ENCODE measurements at regions not wholly inside any gene's neighbourhood (a gene's known extent, or its start where the extent isn't known, plus 50 kb on each side); places are given as distances from the start of the nearest gene placed in this dataset.
A peak's percentile ranks its signal among the peaks of the same experiment; 100 is the strongest.

DNA sequence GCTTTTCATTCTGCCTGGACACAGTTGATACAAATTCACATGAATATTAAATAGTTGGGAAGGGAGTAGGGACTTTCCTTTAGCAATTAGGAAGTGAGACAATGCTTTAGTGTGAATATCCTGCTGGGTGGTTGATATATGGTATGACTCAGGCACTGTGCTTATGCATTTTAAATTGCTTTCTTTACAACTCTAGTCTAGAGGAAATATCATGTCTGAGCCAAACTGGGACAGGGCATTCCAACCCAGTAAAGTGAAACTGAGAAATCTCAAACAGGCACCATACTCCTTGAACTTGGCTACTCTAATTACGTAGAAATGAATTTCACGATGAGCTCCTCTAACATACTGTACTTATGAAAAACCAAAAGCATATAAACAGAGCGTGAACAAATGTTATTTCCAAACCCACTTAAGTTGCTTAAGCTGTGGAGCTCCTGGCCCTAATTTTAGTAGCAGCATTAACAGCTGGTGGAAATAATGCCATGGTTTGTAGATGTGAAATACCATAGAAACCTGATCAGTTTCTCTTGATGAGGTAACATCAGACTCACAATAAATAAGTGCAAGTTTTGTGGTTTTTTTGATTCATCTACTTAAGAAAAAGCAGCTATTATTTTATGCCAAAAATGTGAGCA, 242.9 kb upstream of the GK2 start:
- Histone ChIP-seq H3K4me1 (peaks cover 5 to 10% (median 7%) of the 10 kb centered on the region in 4 donors), H3K36me3 (no peaks in the 10 kb centered on the region), H3K9me3 (no peaks in the 10 kb centered on the region), H3K27ac (peak overlapping the region in 2 of 4 donors; percentile 8 to 23), H3K27me3 (no peaks in the 10 kb centered on the region), H3K4me3 (no peak overlapping the region)
- 43 to 72% methylated on average over 3 of the region's 3 CpGs for WGBS, 2 donors
- DNase-seq (no peak), ATAC-seq (ENCODE audit: low FRiP score in 2 of 2) (no peak)
- no peak for TF ChIP-seq POLR2AphosphoS5 (IDR thresholded peaks at IDR 0.05)

- no peak for DNase-seq
- ATAC-seq (ENCODE audit: low FRiP score in 2 of 2): no peak
- TF ChIP-seq EP300 (IDR thresholded peaks at IDR 0.05) (no peak), POLR2AphosphoS5 (IDR thresholded peaks at IDR 0.05) (no peak), POLR2A (IDR thresholded peaks at IDR 0.05) (no peak)
- TF ChIP-seq, protein P1, sequence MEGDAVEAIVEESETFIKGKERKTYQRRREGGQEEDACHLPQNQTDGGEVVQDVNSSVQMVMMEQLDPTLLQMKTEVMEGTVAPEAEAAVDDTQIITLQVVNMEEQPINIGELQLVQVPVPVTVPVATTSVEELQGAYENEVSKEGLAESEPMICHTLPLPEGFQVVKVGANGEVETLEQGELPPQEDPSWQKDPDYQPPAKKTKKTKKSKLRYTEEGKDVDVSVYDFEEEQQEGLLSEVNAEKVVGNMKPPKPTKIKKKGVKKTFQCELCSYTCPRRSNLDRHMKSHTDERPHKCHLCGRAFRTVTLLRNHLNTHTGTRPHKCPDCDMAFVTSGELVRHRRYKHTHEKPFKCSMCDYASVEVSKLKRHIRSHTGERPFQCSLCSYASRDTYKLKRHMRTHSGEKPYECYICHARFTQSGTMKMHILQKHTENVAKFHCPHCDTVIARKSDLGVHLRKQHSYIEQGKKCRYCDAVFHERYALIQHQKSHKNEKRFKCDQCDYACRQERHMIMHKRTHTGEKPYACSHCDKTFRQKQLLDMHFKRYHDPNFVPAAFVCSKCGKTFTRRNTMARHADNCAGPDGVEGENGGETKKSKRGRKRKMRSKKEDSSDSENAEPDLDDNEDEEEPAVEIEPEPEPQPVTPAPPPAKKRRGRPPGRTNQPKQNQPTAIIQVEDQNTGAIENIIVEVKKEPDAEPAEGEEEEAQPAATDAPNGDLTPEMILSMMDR (IDR thresholded peaks at IDR 0.05): no peak
- H3K4me3 ChIP-seq: no peak overlapping the region
- no peaks in the 10 kb centered on the region for H3K9me3 ChIP-seq
- H3K27ac ChIP-seq: no peak overlapping the region
- H3K4me1 ChIP-seq: peaks cover 5 to 10% (median 7%) of the 10 kb centered on the region in 4 donors
- no peaks in the 10 kb centered on the region for H3K36me3 ChIP-seq
- 84 to 88% methylated on average over 2 of the region's 2 CpGs for WGBS, 2 donors
- no peaks in the 10 kb centered on the region for H3K27me3 ChIP-seq
Measured at GRCh38 chr4:79650217-79650616, 242.2 kb upstream of the GK2 start.

DNA sequence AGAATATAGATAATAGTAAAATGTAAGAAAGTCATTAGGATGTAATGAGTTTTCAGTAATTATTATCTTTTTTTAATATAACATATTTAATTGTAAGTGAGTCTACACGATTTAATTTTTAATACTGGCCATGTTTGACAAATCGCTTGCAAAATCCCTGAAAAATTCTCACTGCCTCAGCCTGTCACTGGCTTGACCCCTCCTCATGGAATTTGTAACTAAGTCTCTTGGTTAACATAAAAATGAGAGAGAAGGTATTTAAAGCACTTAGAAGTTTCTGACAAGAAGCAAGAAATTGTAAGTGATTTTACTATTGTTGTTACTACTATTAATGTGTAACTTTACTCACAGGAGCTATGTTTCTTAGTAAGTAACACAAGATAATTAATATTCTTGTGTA, 237.9 kb upstream of the GK2 start:
- TF ChIP-seq, protein P1 (IDR thresholded peaks at IDR 0.05): no peak
- TF ChIP-seq EP300 (IDR thresholded peaks at IDR 0.05) (no peak), POLR2A (IDR thresholded peaks at IDR 0.05) (no peak), POLR2AphosphoS5 (IDR thresholded peaks at IDR 0.05) (no peak)

GRCh38 chr4:79638735-79639134, 230.7 kb upstream of the GK2 start:
- Histone ChIP-seq H3K27ac (no peak overlapping the region), H3K27me3 (no peaks in the 10 kb centered on the region), H3K4me1 (no peaks in the 10 kb centered on the region), H3K36me3 (no peaks in the 10 kb centered on the region), H3K4me3 (no peak overlapping the region), H3K9me3 (no peaks in the 10 kb centered on the region)
- WGBS, 2 donors: 94 to 98% methylated on average over 1 of the region's 1 CpG
- DNase-seq (no peak), ATAC-seq (ENCODE audit: low FRiP score in 2 of 2) (no peak)
- TF ChIP-seq POLR2A (IDR thresholded peaks at IDR 0.05) (no peak), EP300 (IDR thresholded peaks at IDR 0.05) (no peak), POLR2AphosphoS5 (IDR thresholded peaks at IDR 0.05) (no peak)
- TF ChIP-seq, protein P1 (IDR thresholded peaks at IDR 0.05): no peak

More for the DNA sequence above, 237.9 kb upstream of the GK2 start:
- Histone ChIP-seq H3K27me3 (no peaks in the 10 kb centered on the region), H3K4me3 (no peak overlapping the region), H3K36me3 (no peaks in the 10 kb centered on the region), H3K27ac (no peak overlapping the region), H3K4me1 (peaks cover 0 to 3% (median 0%) of the 10 kb centered on the region in 4 donors), H3K9me3 (no peaks in the 10 kb centered on the region)
- DNase-seq: no peak
- WGBS, 2 donors: 64 to 65% methylated on average over 2 of the region's 2 CpGs
- ATAC-seq (ENCODE audit: low FRiP score in 2 of 2): no peak

DNA sequence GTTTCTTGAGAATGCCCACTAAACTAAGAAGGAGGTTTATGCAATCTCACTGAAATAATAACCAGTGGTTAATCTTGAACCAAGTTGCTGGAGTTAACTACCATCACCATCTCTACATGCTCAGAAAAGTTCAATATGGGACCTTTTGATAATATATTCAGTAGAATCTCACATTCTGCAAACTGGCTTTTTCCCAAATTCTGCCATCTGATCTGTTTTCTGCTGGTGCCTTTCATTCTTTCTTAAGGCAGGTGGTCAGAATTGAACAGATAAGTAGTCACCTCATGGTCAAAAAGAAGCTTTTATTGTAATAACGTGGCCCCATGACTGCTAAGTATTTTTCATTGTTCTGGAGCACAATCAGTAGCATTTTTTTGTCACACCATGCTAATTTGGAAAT, 229.0 kb upstream of the GK2 start:
- DNase-seq (no peak), ATAC-seq (ENCODE audit: low FRiP score in 2 of 2) (no peak)
- TF ChIP-seq POLR2A (IDR thresholded peaks at IDR 0.05) (no peak), EP300 (IDR thresholded peaks at IDR 0.05) (no peak), POLR2AphosphoS5 (IDR thresholded peaks at IDR 0.05) (no peak)
- TF ChIP-seq, protein P1 (IDR thresholded peaks at IDR 0.05): no peak
- no peak overlapping the region for H3K4me3 ChIP-seq
- H3K4me1 ChIP-seq: no peaks in the 10 kb centered on the region
- no peaks in the 10 kb centered on the region for H3K9me3 ChIP-seq
- H3K27ac ChIP-seq: no peak overlapping the region
- H3K36me3 ChIP-seq: no peaks in the 10 kb centered on the region
- 77 to 92% methylated on average over 1 of the region's 1 CpG for WGBS, 2 donors
- H3K27me3 ChIP-seq: no peaks in the 10 kb centered on the region

Data from upper lobe of left lung (tissue), 6 donors.